GM21423 (cell line): ENCODE measurements at regions not wholly inside any gene's neighbourhood (a gene's known extent, or its start where the extent isn't known, plus 50 kb on each side); places are given as distances from the start of the nearest gene placed in this dataset.
"Not testable (repeated sequence)": the region's sequence is repeated elsewhere in the genome, so short reads cannot be mapped to it uniquely, and the experiment has no call there.

ENCODE experiments used
- ATAC-seq: cut with Tn5 transposase; IDR thresholded peaks from one replicate; pipeline ENCODE4 v1.9.1; 2021; ENCODE audit warnings: mild to moderate bottlenecking, moderate library complexity; ENCODE audit not compliant: unreplicated experiment

DNA sequence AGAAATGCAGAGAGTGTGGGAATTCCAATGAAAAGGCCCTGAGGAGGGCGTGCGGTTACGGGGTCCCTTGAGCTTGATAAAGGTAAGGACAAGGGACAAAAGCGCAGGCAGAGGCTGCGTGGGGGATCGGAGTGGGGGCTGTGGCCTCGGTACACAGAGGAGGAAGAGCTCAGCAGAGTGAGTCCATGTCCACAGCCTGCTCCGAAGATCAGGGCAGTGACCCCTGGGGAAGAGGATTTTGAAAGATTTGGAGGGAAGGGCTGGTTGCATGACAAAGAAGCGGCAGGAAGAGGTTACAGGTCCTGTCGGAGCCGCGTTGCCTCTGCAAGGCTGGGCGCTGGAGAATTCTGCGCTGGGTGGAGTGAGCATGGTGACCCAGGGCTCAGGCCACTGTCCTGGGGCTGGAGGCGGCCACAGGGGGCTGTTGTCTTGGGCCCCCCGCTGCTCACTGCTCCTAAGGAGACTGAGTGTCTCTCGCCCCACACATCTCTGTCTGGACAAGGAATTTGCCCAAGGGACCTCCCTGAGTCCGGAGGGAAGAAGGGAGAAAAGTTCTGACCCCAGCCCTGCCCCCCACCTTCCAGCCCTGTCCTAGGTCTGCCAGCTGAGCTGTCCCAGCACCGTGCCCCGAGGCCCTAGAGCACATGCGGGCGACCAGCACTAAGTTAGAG, 69.8 kb upstream of the INSIG1 start:
- no peak for ATAC-seq

DNA sequence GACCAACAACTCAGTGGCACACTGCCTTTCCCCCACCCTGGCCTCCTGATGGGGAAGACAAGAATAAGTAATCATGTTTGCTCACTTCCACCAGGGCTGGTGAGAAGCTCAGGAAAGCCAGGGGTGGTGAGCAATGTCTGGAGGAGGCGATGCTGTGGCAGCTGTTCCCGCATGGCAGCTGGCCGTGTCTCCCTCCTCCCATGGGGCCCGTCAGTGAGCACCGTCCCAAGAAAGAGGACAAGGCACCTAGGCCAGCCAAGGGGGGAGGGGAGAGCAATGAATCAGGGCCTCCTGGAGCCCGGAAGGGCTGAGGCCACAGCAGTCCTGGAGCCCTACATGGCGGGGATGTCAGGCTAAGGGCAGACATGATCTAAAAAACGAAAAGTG, 69.2 kb upstream of the INSIG1 start:
- ATAC-seq: no peak

DNA sequence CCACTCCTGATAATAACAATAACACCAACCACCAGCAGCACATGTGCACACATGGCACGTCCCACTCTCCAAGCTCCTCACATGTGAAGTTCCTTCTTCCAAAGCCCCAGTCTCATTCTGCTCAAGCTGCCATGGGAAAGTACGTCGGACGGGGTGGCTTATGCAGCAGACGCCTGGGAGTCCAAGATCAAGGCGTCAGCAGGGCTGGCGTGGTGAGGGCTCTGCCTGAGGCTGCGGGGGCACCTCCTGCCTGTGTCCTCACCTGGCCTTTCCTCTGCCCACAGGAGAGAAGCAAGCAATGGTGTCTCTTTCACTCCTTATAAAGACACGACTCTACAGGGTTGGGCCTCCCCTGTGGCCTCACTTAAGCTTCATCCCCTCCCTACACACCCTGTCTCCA, 68.8 kb upstream of the INSIG1 start:
- no peak for ATAC-seq

DNA sequence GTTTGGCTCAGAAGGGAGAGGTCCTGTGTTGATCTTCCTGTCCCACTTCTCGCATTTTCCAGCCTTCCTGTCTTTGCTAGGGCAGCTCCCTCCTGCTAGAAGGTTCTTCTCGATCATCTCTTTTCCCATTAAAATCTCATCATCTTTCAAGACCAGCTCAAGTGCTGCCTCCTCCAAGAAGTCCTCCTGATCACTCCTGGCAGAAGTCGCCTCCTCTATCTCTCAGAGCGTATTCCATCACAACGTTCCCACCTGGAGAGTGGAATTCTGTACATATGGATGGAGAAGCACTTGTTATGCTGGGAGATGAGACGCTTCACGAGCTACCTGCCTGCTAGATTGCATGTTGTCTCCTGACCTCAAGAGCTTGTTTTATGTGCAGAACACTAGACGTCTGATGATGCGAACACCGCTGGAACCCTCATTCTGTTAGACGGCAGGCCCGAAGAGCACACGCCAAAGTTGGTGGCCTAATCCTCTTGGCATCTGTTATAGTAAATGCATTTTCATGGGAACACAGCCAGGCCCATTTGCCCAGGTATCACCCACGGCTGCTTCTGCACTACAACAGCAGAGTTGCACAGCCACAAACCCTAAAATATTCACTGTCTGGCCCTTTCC, 68.0 kb upstream of the INSIG1 start:
- ATAC-seq: no peak

DNA sequence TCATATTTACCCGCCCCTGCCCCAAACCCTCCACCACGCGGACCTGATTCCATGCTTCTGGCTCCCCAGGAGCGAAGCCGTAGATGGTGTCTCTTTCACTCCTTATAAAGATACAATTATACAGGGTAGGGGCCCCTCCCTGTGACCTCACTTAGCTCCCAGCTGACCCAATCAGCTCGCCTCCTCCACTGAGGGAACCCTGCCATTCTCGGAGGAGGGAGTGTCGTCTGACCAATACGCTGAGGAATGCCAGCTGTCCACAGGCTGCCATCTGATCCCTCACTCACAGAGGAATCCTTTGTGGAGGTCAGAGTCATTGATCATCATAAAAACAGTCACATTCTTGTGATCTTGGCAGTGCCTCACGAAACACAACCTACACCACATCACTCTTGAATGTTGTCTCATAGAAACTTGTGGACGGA, 67.5 kb upstream of the INSIG1 start:
- ATAC-seq: no peak

DNA sequence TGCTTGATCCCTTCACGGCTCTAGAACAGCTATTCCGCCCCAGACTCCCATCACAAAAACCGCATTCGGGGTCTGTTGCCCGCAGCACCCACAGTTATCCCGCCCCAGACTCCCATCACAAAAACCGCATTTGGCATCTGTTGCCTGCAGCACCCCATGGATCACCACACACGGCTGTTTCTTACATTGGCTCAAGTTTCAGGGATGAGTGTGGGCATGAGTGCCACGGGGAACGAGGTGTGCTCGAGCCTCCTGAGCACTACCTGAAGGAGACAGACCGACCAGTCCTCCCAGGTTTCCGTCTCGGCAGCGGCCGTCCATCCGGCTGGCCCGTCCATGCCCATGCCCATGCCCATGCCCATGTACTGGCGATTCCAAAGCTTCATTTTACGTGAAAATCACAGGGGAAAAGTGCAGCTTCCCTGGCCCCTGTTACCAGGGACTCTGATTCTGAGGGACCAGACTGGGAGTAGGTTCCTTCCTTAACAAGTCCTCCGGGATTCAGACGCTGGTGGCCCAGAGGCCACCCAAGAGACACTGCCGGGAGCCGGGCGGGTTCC, 66.4 kb upstream of the INSIG1 start:
- no peak for ATAC-seq

DNA sequence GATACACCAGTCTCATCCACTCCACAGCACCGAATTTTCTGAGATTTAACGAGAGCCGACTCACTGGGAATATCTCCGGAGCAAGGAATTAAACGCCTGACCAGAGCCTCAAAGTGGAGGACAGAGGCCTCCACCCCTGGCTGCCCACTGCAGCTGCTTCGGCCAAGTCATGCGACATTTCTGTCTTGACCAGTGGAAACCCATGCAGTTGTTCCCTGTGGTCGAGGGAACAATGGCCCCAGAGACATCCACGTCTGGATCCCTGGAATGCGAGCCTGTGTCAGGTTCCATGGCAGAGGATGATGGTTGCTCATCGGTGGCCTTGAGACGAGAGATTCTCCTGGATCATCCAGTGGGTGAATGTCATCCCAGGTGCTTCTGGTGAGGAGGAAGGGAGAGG, 65.7 kb upstream of the INSIG1 start:
- no peak for ATAC-seq

DNA sequence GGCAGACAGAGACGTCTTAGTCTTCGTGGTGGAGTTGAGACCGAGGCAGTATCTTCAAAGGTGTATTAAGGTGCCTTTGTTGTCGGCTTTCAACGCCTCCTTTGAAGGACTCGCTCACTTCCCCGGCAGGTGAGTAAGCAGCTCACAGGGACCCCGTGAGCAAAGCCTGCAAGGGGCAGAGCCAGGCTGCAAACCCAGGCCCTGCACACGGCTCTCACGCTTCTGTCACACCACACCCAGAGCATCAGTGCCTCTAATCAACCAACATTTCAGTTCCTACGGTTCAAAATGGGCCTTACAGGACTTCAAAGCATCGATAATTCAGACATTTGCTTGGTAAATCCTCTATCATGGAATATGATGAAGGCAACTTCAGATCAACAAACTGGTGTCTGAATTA, 64.8 kb upstream of the INSIG1 start:
- no peak for ATAC-seq

DNA sequence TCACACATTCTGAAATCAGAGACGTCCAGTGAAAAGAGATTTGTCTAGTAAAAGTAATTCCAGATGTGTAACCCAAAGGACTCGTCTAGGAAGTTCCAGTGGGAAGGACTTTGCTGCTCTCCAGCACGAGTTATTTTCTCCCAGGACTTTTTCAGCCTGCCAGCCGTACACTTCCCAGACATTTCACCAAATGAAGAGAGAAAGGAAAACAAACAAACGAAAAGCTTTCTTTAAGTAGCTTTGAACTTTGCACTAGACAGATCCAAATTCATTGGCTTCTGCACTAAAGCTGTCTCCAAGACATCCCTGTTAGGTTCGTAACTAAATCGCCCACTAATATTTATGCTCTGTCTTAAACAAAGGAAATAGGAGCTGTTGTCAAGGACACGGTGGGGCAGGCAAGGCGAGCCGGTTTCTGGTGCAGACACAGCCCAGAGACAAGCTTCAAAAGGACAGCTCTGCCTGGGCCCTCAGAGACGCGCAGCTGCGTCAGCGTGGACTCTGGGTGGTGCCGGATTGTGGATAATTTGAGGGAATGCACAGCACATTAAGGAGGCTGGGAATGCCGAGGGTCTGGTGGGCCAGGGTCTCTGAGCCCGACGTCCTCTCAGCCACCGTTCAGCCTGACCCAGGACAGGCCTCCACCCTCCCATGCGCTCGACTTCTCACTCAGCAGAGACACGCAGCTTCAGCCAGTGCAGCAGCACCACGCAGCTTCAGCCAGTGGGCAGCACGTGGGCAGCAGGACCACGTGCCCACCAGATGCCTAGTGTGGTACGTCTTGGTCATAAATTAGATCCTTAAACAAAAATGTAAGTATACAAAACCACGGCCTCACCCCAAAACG, 64.1 kb upstream of the INSIG1 start:
- no peak for ATAC-seq

DNA sequence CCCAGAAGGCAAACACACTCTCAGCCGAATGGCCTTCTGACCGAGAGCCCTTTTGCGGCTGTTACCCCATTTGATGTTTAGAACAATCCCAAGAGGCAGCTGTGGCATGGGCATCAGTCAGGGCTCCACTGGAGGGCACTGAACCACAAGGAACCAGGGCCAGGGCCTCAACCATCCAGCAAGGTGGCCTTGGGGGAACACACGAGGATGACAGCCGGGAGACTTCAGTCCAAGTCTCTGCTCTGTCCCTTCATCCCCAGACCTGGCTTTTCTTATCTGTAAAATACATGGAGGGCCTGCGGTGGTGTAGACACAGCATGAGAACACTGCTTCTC, 63.6 kb upstream of the INSIG1 start:
- ATAC-seq: no peak

DNA sequence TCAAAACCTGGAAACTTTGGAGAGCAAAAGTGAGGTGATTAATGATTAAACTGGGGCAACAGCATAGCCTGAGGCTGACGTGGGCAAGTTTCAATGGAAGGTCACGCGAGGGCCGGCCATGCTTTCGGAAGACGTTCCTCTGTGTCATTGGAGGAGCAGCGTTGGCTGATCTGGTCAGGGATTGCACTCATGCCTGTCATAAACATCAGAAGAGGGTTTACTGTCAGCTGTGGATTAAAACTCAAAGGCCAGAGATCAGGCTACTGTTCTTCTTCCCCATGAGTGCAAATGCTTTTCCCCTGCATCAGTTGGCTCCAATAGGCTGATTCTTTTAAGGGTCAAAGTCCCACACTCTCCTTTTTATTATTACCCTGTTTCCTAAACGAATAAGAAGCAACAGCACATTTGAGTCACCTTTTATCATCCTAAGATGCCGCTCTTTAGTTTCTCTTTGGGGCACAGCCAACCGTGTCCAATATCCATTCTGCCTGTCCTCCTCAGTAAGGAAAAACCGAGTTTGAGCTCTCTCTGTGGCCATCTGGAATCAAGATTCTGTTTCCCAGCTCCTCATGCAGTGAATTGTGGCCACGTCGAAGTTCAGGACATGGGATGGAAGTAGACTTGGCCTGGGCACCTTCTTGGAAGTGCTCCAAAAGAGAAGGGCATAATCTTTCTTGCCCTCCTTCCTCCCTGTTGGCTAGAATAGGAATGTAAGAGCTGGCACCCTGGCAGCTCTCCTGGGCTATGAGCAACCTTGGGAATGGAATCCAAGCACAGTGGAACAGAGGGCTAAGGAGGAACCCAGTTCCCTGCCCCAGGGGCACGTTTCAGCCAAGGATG, 62.5 kb upstream of the INSIG1 start:
- ATAC-seq: no peak

DNA sequence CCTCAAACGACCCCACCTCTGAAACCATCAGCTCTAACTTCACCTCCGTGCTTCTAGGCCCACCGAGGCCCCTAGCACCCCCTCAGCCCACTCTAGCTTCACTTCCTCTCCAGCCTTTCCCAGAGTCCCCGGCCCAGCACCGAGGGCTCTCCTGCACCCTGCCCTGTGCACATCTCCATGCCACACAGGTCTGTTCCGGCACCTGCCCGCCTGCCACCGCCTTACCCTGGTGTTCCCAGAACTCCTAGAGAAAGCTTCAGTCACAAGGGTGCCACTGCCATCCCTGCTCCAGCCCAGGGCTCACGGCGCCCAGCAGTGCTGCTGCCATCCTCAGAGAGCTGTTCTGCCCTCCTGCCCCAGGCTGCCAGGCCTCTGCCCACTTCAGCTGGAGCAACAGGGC, 61.3 kb upstream of the INSIG1 start:
- no peak for ATAC-seq

DNA sequence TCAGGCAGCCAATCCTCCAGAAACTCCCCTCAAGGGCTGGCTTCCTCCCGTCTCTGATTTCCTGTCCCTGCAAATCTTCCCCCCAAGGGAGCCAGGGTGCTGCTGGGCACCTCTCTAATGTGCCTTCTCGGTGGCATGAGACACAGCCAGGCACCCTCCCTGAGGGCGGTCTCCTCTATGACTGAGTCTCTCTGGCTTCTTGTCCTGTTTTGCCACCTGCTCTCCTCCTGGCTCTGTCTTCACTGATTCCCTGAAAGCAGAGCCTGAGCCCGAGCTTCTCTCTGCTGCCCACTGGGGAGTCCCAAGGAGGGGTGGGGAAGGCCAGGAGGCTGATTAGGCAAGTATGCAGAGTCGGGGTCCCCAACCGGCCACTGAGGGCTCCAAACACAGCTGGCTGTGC, 60.4 kb upstream of the INSIG1 start:
- no peak for ATAC-seq

DNA sequence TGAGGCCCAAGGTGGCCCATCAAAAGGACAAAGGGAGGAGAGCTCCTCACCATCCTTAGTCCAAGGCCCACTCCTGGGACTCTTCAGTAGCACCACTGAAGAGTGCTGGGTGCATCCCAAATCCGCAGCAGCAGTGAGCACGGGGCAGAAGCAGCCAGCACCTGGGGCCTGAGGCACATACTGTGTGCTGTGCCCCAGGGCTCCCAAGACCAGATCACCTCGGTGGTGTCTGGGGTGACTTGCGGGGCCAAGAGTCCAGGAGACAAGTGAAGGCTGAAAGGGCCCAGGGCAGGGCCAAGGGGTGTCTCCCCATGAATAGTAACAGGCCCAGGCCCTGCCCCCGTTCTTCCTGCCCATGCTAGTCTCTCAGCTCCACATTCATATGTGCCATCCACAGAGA, 59.9 kb upstream of the INSIG1 start:
- no peak for ATAC-seq

DNA sequence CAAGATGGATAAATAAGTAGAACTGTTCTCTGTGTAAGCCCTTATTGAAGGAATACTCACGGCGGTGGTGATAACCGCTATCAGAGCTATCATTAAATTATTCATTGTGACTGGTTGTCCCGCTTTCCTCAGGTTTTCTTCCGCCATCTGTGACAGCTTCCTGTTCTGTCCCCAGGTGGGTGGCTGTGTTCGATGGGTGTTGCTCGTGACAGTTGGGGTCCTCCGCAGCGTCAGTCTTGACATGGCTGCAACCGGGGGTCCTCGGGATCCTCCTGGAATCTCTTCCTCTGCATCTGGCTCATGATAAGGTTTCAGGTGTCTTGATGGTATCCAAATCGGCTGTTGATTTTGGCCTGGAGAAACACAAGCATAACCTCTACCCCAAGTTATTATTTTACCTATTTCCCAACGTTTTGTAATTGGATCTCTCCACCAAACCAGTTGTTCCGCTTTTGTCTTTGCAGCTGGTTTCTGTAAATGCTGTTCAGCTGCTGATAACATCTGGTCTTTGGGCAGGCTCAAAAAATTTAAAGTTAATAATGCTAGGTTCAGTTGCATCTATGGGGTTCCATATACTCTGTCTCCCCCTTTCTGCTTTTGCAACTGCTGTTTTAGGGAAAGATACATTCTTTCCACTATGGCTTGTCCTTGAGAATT, 58.1 kb upstream of the INSIG1 start:
- not testable (repeated sequence) for ATAC-seq

DNA sequence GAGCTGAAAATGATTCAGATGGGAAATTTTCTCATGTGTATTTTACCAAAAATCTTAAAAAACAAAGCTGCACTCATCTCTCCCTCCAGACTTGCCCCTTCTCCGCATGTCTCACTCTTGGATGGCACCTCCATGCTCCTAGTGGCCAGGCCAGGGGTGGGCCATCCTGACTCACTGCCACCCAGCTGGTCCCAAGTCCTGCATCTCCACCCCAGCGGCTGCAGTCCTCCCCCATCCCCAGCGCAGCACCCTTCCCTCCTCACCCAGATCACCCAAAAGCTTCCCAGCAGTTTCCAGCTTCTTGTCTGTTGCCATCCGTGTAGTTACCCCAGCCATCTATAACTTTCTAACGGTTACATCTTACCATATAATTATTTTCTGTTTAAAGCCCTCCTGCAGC, 53.0 kb upstream of the INSIG1 start:
- ATAC-seq: no peak

DNA sequence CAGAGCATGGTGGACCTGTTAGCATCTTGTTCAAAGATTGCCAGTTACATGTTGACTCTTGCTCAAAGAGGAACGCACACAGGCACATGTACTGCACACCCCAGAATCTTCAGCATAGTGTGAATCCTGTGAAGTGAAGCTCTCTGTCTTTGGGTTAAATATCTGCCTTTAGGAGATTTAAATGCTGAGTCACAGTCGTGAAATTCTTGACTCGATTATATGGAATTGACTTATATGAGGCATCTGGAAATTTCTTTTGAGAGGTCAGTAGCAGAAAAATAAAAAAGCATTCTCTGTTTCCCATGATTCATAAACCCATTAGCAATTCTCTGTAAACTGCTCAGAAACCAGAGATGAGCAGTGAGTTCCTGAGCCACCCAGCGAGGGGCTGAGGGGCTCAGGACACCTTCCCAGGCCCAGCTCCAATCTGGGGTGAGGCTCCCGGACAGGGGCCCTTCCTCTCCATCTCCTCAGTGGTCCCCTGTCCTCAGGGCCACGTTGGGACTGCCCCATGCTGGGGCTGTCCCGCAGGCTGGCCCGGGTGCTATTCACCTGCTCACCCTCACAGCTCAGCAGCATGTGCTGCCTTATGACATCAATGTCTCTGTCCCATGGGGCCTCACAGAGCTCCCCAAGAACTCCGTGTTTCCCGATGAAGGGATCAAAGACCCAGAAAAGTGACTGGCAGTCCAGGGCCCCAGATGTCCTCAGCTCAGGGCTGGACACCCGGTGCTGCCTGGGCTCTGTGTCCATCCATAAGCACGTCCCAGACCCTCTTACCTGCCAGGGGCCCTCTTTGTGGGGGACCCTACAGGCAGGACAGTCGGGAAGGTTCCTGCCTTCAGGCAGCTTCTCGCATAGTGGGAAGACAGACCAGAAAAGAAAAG, 50.0 kb upstream of the INSIG1 start:
- no peak for ATAC-seq
